HG02642 (cell line): ENCODE measurements at regions not wholly inside any gene's neighbourhood (a gene's known extent, or its start where the extent isn't known, plus 50 kb on each side); places are given as distances from the start of the nearest gene placed in this dataset.
"Not testable (repeated sequence)": the region's sequence is repeated elsewhere in the genome, so short reads cannot be mapped to it uniquely, and the experiment has no call there.

Experiments used
- ATAC-seq: cut with Tn5 transposase; IDR thresholded peaks from one replicate; pipeline ENCODE4 v1.9.1; 2021; ENCODE audit warnings: mild to moderate bottlenecking; ENCODE audit not compliant: unreplicated experiment, poor library complexity

DNA sequence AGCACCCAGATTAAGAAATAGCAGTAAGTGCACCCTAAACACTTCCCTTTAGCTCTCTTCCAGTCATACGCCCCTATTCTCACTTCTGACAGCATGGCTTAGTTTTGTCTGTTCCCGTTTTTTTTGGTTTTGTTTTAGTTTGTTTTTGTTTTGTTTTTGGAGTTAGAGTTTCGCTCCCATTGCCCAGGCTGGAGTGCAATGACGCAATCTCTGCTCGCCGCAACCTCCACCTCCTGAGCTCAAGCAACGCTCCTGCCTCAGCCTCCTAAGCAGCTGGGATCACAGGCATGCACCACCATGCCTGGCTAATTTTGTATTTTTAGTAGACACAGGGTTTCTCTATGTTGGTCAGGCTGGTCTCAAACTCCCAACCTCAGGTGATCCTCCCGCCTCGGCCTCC lies 2067.7 kb downstream of the SUCLG1 start:
- no peak for ATAC-seq

DNA sequence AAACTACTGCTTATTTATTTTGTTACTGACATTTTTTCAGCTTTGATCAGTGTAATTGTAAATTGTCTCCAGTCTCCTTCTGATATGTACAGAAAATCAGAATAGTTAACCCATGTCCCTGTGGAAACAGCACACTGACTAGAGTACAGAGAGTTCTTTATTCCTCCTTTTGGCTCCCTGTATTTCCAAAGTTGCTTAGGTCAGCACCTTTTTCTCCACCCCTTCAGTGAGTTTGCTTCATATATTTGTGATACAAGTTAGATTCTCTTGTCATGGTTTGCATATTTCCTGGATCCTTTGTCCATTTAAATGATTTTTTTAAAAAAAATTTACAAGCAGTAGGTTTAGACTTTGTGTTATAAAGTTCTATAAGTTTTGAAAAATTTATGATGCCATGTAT lies 2051.1 kb upstream of the LRRTM1 start:
- ATAC-seq = no peak

DNA sequence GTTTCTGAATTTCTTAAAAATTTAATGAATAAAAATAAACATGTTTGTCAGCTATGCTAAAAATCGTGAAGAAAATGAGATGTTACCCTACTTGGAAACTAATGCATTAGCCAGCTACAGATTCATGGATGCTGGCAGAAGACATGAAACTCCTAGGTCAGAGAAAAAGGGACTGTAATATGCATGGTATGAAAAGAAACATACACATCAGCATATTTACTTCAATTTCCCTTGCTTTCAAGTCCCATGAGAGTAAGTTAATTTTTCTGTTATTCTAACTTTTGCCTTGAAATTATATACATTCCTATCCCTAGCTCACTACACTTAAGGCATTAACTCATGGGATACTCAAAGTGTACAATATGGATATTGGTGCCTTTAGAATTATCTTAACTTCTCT lies 2041.4 kb upstream of the LRRTM1 start:
- no peak for ATAC-seq

DNA sequence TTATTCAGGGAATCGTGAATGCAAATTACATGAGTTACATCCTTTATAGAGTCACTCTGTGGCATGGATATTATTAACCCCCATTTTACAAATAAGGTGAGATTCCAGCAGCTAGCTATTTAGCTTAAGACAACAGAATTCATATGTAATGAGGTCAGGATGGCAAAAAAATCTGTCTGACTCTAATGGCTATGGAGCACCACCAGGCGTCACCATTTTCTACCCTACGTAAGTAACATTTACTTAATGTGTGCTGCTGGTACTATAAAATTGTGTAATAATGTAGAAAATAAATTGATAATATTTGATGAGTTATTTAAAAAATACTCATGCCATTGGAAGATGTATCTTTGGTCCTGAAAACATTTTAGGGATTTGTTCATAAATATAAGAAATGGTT lies 2040.1 kb upstream of the LRRTM1 start:
- no peak for ATAC-seq

DNA sequence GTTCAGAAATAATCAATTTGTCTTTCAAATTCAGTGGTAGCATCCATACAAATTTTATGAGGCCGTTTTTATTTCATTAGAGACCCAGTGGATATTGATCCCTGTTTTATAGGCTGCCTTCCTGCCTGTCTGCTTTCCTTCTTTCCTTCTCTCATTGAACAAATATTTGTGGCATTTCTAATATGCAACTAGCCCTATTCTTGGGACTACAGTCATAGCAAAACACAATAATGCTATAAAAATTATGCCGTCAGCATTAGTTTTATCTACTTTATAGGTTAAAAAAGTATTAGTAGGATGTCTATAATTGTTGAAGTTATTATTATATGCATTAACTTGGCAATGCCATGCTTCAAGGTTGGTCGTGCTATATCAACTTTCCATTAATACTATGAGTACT lies 2037.8 kb upstream of the LRRTM1 start:
- no peak for ATAC-seq

DNA sequence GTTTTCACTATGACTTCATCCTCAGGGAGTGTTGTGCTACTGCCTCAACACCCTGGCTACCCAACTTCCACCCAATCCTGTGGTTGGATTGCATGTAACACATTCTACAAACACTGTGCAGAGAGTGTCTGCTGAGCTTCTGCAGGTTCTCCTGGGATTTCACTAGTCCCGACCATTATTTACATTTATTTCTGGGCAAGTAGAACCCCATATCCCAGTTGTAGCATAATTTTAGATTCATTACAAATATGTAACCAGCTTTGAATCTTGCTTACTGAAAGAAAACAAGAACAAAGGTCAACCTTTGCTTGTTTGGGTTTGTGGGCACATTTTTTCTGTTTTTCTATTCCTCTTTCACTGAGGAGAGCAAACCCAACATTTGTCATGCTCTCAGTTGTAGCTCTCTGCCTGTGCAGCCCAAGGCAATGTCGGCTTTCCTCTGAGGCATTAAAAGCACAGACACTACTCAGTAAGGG lies 2036.1 kb upstream of the LRRTM1 start:
- ATAC-seq = no peak

DNA sequence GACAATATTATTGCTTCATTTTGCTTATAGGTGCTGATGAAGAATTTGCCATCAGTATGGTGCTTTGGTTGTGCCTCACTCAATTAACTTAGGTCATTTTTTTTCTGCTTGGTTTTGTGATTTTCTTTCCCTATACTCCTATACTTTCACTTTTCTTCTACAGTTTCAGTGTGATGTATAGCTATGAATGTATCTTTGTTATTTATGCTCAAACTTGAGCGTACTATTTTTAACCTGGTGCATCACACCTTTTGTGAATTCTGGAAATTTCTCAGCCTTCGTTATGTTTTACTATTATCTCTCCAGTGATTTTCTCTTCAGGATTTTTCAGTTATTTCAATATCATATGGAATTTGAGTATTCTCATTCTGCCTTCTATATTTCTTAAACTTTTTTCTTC lies 2035.3 kb upstream of the LRRTM1 start:
- ATAC-seq = no peak

DNA sequence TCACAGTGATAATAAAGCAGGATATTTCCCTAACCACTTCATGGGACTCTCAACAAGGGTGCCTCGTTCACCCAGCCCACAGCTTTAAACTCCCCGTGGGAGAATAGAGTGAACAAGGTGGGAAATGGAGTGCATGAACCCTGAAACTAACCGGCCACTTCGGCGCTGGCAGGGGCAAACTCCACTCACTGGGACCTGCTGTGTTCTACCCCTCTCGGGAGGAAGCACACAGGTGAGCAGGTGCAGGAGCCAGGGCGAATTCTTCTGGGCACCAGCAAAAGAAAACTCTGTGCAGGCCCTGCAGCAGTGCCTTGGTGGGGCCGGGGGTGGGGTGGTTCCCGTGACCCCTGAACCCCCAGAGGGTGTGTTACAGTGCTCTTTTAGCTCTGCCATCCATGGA lies 2029.1 kb upstream of the LRRTM1 start:
- ATAC-seq = no peak

DNA sequence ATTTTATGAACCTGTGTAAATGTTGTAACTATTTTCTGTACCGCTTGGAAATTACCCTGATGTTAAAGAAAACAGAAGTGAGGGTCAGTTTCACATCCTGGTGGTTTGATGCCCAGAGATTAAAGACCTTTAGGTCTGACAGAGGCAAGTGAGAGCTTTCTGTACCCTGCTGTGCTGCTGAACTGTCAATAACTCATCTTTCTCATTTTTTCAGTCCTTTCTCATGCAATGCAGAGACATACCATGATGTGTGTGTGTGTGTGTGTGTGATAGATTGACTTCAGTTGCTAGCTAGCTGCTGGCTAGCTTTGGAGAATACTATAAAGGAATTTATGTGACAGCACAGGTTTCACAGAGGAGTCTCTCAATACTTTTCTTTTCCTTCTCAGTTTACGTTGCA lies 2025.6 kb upstream of the LRRTM1 start:
- ATAC-seq = no peak

DNA sequence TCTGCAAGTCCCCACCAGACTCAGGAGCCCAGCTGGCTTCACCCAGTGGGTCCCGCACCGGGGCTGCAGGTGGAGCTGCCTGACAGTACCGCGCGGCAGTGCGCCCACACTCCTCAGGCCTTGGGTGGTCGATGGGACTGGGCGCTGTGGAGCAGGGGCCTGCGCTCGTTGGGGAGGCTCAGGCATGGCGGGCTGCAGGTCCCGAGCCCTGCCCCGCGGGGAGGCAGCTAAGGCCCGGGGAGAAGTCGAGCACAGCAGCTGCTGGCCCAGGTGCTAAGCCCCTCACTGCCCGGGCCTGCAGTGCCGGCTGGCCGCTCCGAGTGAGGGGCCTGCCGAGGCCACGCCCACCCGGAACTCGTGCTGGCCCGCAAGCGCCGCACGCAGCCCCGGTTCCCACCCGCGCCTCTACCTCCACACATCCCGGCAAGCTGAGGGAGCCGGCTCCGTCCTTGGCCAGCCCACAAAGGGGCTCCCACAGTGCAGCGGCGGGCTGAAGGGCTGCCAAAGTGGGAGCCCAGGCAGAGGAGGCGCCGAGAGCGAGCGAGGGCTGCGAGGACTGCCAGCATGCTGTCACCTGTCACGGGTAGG lies 2021.7 kb upstream of the LRRTM1 start:
- not testable (repeated sequence) for ATAC-seq

DNA sequence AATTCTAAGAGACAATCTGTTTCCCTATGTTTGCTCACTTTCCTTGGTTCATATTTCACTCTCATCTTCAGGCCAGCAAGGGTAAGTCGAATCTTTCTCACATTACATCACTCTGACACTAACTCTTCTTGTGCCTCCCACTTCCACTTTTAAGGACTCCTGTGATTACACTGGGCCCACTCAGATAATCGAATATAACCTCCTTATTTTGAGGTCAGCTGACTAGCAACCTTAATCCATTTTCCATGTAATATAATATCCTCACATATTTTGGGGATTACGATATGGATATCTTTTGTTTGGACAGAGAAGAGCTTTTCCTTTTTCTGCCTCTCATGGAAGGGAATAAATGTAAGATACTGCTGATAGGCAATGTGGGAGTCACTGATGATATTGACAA lies 2015.7 kb upstream of the LRRTM1 start:
- ATAC-seq = no peak

DNA sequence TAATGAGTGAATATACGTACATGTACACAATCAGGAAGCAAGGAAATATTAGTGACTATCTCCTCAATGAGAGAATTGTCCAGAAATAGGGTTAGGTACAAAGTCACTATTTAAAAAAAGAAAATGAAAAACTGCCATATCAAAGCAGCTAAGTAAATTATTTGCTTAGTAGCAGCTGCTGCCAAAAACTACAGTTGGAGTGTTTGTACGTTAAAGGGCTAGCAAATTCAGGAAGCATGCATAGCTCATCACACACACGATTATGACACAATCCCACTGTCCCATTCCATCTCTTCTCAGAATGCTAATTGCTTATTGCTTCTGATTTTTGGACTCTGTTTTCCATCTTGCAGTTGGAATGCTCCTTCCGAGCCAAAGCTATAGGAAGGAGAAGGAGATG lies 2012.5 kb upstream of the LRRTM1 start:
- no peak for ATAC-seq

DNA sequence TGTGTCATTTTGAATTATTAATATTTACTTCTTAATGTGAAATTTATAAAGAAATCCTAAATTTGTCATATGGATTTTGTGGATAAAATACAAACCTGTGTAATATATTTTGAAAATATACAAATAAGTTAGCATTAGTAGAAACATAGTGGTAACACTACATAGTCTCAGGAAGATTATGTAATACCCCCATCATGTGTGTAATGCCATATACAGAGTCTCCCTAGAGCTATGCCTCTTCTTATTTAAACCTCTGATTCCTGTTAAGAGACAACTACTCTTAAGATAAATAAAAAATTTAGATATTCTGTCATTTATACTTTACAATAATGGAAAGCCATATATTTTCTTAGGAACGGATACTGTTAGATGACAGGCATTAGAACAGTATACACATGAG lies 2012.0 kb upstream of the LRRTM1 start:
- no peak for ATAC-seq

DNA sequence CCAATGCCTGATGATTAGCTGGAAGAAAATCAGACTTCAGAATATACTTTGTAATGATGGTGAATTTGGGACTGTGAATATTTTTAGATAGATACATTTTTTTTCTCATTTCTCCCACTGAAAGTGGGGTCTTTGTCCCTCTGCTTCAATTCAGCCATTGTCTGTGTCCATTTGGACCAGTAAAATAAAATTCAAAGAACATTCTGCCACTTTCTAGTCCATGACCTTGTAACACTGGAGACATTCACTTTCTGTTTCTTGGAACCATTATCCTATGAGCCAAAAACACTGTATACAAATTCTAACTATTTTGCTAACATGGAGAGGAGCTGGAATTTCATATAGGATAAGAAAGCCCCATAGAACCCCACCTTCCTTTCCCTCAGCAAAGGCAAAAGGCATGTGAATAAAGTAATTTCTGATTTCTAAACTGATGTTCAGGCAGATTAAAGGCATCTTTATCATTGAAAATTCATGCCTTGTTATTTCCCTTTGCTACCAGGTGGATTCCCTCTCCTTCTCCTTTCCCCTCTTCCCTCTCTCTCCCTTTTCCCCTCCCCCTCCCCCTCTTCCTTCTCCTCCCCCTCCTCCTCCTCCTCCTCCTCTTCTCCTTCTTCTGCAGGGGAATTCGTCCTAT lies 2010.4 kb upstream of the LRRTM1 start:
- no peak for ATAC-seq

DNA sequence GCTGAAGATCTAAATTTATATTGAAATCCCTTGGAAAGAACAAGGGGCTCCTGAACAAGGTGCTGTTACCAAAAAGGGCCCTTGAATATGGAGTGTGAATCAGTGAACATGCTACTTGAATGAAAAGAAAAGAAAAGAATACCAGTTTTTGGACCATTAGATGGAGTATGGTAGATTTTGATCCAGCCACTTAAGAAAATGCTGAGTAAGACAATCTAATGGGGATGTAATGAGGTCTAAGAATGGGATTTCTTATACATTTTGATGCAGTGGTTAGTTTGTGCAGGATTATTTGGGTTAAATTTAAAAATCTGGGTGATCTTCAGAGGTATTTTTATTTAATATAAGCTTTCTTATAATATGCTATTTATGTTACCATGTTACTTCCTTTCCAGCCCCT lies 2003.0 kb upstream of the LRRTM1 start:
- no peak for ATAC-seq

DNA sequence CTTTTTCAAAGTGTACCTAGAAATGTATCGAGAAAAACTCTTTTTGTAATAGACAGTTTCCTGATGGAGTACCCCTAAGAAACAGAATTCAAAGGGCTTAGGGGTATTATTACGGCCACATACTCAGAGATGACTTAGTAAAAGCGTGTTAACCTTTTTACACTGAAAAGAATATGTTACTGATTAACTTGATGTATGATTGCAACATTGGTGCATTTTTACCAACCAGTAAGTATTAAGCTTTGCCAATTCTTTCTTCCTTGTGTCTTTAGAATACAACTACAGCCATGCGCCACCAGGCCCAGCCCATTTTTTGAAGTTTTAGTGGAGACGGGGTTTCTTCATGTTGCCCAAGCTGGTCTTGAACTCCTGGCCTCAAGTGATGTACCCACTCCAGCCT lies 1997.0 kb upstream of the LRRTM1 start:
- no peak for ATAC-seq

DNA sequence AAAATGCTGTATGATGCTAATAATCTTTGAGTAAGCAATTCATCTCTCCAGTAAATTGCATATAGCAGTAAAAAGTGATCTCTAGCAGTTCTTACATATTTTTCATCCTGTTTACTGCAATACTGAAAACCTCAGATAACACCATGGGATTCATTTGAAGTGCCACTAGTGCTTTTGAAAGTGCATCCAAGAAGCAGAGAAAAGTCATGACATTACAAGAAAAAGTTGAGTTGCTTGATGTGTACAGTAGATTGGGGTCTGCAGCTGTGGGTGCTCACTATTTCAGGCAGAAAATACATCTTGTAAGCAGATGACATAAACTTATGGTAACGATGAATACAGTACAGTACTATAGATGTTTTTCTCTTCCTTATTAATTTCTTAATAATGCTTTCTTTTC lies 1984.9 kb upstream of the LRRTM1 start:
- ATAC-seq = no peak

DNA sequence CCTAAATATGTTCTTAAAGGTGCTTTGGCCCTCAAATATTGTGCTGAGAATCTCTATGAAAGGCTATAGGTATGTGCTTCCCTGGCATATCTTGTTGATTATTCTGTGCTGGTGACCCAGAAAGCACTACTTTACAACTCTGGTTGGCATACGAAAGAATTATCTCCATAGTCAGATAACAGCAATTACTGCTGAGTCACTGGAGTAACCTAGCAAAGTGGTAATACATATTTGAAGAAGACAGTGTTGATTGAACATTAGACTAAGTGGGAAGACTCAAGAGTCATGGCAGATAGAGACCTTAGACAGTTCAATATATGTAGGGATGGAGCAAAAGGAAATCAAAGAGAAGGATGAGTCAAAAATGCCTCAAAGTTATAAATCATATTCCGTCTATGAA lies 1978.5 kb upstream of the LRRTM1 start:
- no peak for ATAC-seq

DNA sequence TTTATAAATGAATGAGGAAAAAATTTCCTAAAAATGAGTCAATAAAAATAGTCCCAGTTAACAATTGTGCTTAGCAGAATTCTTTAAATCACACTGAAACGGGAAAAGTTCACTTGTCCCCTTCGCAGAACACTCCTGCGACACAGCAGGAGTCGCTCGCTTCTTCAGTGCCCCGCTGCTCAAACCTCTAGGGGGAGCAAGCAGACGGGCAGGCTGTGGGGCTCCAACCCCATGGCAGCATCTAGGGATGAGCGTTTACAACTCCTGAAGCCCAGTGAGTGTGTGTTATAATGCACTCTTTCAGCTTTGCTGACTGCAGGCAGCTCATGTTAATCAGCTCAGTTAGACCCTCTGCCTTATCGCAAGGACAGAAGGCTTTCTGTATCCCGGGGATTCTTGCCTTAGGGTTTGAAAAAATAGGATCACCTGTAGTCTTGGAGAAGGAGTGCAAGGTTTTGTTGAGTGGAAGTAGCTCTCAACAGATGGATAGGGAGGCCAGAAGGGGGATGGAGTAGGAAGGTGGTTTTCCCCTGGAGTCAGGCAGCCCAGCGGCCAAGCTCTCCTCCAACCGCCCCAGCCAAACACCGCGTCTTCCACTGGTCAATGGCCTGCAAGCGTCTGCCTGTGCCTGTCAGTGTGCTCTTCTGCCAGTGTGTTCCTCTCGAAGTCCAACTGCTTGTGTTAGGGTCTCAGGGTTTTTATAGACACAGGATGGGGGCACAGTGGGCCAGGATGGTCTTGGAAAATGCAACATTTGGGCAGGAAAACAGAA lies 1977.7 kb upstream of the LRRTM1 start:
- ATAC-seq = no peak

DNA sequence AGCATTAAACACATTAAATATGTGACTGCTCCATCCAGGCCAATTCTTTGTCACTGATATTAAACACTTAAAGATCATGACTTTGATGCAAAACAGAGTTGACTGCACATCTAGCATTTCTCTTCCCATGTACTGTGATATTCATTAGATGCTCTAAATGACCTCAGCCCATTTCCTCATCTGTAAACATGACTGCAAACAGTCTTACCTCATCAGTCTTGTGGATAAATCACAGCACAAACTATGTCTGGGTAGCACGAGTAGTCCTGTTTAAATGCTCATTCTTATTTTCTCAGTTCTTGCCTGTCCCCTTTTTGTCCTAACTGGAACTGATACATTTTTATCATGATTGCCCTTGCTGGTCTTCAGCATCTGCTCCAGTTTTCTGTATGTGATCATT lies 1974.8 kb upstream of the LRRTM1 start:
- ATAC-seq = no peak

DNA sequence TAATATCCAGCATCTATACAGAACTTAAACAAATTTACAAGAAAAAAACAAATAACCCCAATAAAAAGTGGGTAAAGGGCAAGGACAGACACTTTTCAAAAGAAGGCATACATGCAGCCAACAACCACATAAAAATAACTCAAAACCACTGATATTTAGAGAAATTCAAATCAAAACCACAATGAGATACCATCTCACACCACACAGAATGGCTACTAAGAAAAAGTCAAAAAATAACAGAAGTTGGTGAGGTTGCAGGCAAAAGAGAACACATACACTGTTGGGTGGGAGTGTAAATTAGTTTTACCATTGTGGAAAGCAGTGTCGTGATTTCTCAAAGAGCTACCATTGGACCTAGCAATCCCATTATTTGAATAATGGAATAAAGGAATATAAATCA lies 1973.9 kb upstream of the LRRTM1 start:
- ATAC-seq = no peak

DNA sequence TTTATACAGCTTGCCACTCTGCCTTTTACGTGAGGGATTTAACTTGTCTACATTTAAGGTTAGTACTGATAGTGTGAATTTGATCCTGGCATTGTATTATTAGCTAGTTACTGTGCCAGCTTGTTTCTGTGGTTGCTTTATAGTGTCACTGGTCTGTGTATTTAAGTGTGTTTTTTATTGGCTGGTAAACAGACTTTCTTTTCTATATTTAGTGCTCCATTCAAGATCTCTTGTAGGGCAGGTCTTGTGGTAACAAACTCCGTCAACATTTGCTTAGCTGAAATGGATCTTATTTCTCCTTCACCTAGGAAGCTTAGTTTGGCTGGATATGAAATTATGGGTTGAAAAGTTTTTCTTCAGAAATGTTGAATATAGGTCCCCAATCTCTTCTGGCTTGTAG lies 1971.0 kb upstream of the LRRTM1 start:
- no peak for ATAC-seq
